ENCODE measurements at regions not wholly inside any gene's neighbourhood (a gene's known extent, or its start where the extent isn't known, plus 50 kb on each side); places are given as distances from the start of the nearest gene placed in this dataset.

DNA sequence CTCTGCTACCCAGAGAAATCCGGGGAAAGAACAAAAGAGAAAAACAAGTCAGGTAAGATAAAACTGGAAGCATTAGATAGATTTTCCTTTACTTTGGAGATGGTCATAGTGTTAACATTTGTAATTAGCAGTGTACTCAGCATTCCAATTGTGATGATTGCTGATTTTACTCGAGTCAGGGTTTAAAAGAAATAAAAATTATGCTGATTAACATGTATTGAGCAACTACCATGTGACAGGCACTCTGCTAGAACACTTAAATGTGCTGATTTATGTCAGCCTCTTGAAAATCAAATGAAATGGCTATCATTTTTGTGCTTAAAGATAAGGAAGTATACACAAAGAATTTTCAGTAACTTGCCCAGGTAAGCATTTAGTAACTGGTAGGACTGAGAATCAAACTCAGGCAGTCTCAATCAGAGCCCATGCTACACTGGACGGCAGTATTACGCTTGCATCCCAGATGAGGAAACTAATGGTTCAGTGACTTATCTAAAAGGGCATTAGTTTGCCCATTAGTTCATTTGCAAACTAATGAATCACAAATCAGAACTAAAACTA lies 735.1 kb upstream of the SORCS1 start:
- DNase-seq, result no peak
- intact Hi-C loops (cut with DNase I; ENCODE audit: low total_unique reads), result no loop called here
- no peak overlapping the region for H3K4me3 ChIP-seq
- H3K4me1 ChIP-seq, result no peaks in the 10 kb centered on the region
- H3K9me3 ChIP-seq, result no peaks in the 10 kb centered on the region
- no peaks in the 10 kb centered on the region for H3K36me3 ChIP-seq (ENCODE audit: low read depth, missing control alignments)
- H3K27me3 ChIP-seq, result no peaks in the 10 kb centered on the region
- TF ChIP-seq POLR2A (IDR thresholded peaks at IDR 0.05), result no peak
- TF ChIP-seq, protein P1, sequence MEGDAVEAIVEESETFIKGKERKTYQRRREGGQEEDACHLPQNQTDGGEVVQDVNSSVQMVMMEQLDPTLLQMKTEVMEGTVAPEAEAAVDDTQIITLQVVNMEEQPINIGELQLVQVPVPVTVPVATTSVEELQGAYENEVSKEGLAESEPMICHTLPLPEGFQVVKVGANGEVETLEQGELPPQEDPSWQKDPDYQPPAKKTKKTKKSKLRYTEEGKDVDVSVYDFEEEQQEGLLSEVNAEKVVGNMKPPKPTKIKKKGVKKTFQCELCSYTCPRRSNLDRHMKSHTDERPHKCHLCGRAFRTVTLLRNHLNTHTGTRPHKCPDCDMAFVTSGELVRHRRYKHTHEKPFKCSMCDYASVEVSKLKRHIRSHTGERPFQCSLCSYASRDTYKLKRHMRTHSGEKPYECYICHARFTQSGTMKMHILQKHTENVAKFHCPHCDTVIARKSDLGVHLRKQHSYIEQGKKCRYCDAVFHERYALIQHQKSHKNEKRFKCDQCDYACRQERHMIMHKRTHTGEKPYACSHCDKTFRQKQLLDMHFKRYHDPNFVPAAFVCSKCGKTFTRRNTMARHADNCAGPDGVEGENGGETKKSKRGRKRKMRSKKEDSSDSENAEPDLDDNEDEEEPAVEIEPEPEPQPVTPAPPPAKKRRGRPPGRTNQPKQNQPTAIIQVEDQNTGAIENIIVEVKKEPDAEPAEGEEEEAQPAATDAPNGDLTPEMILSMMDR (IDR thresholded peaks at IDR 0.05), result no peak
- H3K27ac ChIP-seq, result no peak overlapping the region
- 75 to 87% methylated on average over 4 of the region's 4 CpGs for WGBS, 2 donors

GRCh38 chr10:107899075-107899474 lies 734.6 kb upstream of the SORCS1 start:
- DNase-seq, result no peak
- TF ChIP-seq, protein P1 (IDR thresholded peaks at IDR 0.05), result no peak
- no peak for TF ChIP-seq POLR2A (IDR thresholded peaks at IDR 0.05)
- no peak overlapping the region for H3K4me3 ChIP-seq
- no peak overlapping the region for H3K27ac ChIP-seq
- WGBS, 2 donors, result 85 to 87% methylated on average over 4 of the region's 4 CpGs
- intact Hi-C loops (cut with DNase I; ENCODE audit: low total_unique reads), result no loop called here
- no peaks in the 10 kb centered on the region for H3K36me3 ChIP-seq (ENCODE audit: low read depth, missing control alignments)
- H3K4me1 ChIP-seq, result no peaks in the 10 kb centered on the region
- H3K9me3 ChIP-seq, result no peaks in the 10 kb centered on the region
- H3K27me3 ChIP-seq, result no peaks in the 10 kb centered on the region

GRCh38 chr10:107898392-107898791 lies 733.9 kb upstream of the SORCS1 start:
- H3K27ac ChIP-seq, result no peak overlapping the region
- intact Hi-C loops (cut with DNase I; ENCODE audit: low total_unique reads), result no loop called here
- DNase-seq, result no peak
- H3K4me3 ChIP-seq, result no peak overlapping the region
- WGBS, 2 donors, result 76 to 77% methylated on average over 4 of the region's 4 CpGs
- no peaks in the 10 kb centered on the region for H3K4me1 ChIP-seq
- H3K9me3 ChIP-seq, result no peaks in the 10 kb centered on the region
- no peaks in the 10 kb centered on the region for H3K36me3 ChIP-seq (ENCODE audit: low read depth, missing control alignments)
- TF ChIP-seq, protein P1 (IDR thresholded peaks at IDR 0.05), result no peak
- TF ChIP-seq POLR2A (IDR thresholded peaks at IDR 0.05), result no peak
- H3K27me3 ChIP-seq, result no peaks in the 10 kb centered on the region

- Histone ChIP-seq H3K27me3 (no peaks in the 10 kb centered on the region), H3K4me3 (no peak overlapping the region), H3K9me3 (no peaks in the 10 kb centered on the region), H3K27ac (no peak overlapping the region), H3K36me3 (ENCODE audit: low read depth, missing control alignments) (no peaks in the 10 kb centered on the region), H3K4me1 (no peaks in the 10 kb centered on the region)
- intact Hi-C loops (cut with DNase I; ENCODE audit: low total_unique reads), result no loop called here
- TF ChIP-seq, protein P1 (IDR thresholded peaks at IDR 0.05), result no peak
- TF ChIP-seq POLR2A (IDR thresholded peaks at IDR 0.05), result no peak
- WGBS, 2 donors, result 66 to 75% methylated on average over 4 of the region's 4 CpGs
- no peak for DNase-seq
Observed at GRCh38 chr10:107894516-107894915, 730.0 kb upstream of the SORCS1 start.

DNA sequence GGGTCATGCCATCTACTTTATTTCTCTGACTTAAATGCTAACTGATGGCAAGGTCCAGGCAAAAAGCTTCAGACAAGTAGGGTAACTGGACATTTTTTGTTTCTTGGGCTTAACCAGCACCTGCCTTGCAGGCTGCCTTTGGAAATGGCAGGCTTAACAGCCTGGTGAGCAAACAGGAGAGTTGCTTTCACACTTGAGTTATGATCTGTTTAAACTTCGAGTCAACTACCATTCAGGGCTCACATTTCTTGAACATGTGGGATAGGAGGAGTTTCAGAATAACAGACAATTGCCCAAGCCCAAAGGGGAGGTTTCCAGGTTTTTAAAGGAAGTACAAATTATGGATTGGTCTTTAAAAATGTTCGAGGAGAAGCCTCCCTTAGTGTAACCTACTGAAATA lies 724.6 kb upstream of the SORCS1 start:
- intact Hi-C loops (cut with DNase I; ENCODE audit: low total_unique reads), result no loop called here
- no peaks in the 10 kb centered on the region for H3K4me1 ChIP-seq
- 40 to 47% methylated on average over 2 of the region's 2 CpGs for WGBS, 2 donors
- no peaks in the 10 kb centered on the region for H3K36me3 ChIP-seq (ENCODE audit: low read depth, missing control alignments)
- DNase-seq, result no peak
- no peaks in the 10 kb centered on the region for H3K9me3 ChIP-seq
- no peaks in the 10 kb centered on the region for H3K27me3 ChIP-seq
- TF ChIP-seq, protein P1 (IDR thresholded peaks at IDR 0.05), result no peak
- TF ChIP-seq POLR2A (IDR thresholded peaks at IDR 0.05), result no peak
- H3K4me3 ChIP-seq, result no peak overlapping the region
- no peak overlapping the region for H3K27ac ChIP-seq

All from testis (tissue), 2 donors.